ENCODE measurements at regions not wholly inside any gene's neighbourhood (a gene's known extent, or its start where the extent isn't known, plus 50 kb on each side); places are given as distances from the start of the nearest gene placed in this dataset.
"Not testable (repeated sequence)": the region's sequence is repeated elsewhere in the genome, so short reads cannot be mapped to it uniquely, and the experiment has no call there.

- no peak for DNase-seq (ENCODE audit: low read depth)
Measured at GRCh38 chr3:110687138-110687537, 384.5 kb upstream of the NECTIN3 start.

- no peak for DNase-seq (ENCODE audit: low read depth)
Measured at GRCh38 chr3:110697961-110698360, 373.7 kb upstream of the NECTIN3 start.

- DNase-seq (ENCODE audit: low read depth) = not testable (repeated sequence)
Measured at GRCh38 chr3:110704332-110704731, 367.3 kb upstream of the NECTIN3 start.

GRCh38 chr3:110708156-110708555 lies 363.5 kb upstream of the NECTIN3 start:
- DNase-seq (ENCODE audit: low read depth) = no peak

- no peak for DNase-seq (ENCODE audit: low read depth)
Measured at GRCh38 chr3:110710156-110710555, 361.5 kb upstream of the NECTIN3 start.

GRCh38 chr3:110710603-110711002 lies 361.0 kb upstream of the NECTIN3 start:
- no peak for DNase-seq (ENCODE audit: low read depth)

GRCh38 chr3:110711130-110711832 lies 360.3 kb upstream of the NECTIN3 start:
- DNase-seq (ENCODE audit: low read depth) = no peak

- DNase-seq (ENCODE audit: low read depth) = no peak
Measured at GRCh38 chr3:110711851-110712516, 359.6 kb upstream of the NECTIN3 start.

GRCh38 chr3:110727056-110727455 lies 344.6 kb upstream of the NECTIN3 start:
- DNase-seq (ENCODE audit: low read depth) = no peak

- DNase-seq (ENCODE audit: low read depth) = no peak
Measured at GRCh38 chr3:110731148-110731547, 340.5 kb upstream of the NECTIN3 start.

- no peak for DNase-seq (ENCODE audit: low read depth)
Measured at GRCh38 chr3:110732420-110732819, 339.2 kb upstream of the NECTIN3 start.

- no peak for DNase-seq (ENCODE audit: low read depth)
Measured at GRCh38 chr3:110733045-110733444, 338.6 kb upstream of the NECTIN3 start.

GRCh38 chr3:110734524-110734923 lies 337.1 kb upstream of the NECTIN3 start:
- DNase-seq (ENCODE audit: low read depth) = no peak

- no peak for DNase-seq (ENCODE audit: low read depth)
Measured at GRCh38 chr3:110736332-110736731, 335.3 kb upstream of the NECTIN3 start.

GRCh38 chr3:110738531-110738930 lies 333.1 kb upstream of the NECTIN3 start:
- no peak for DNase-seq (ENCODE audit: low read depth)

- no peak for DNase-seq (ENCODE audit: low read depth)
Measured at GRCh38 chr3:110741891-110742290, 329.7 kb upstream of the NECTIN3 start.

GRCh38 chr3:110743202-110743601 lies 328.4 kb upstream of the NECTIN3 start:
- DNase-seq (ENCODE audit: low read depth) = no peak

- DNase-seq (ENCODE audit: low read depth) = no peak
Measured at GRCh38 chr3:110743984-110744383, 327.6 kb upstream of the NECTIN3 start.

GRCh38 chr3:110744723-110745122 lies 326.9 kb upstream of the NECTIN3 start:
- no peak for DNase-seq (ENCODE audit: low read depth)

GRCh38 chr3:110749006-110749405 lies 322.6 kb upstream of the NECTIN3 start:
- no peak for DNase-seq (ENCODE audit: low read depth)

- no peak for DNase-seq (ENCODE audit: low read depth)
Measured at GRCh38 chr3:110750201-110750600, 321.4 kb upstream of the NECTIN3 start.

GRCh38 chr3:110752307-110752706 lies 319.3 kb upstream of the NECTIN3 start:
- no peak for DNase-seq (ENCODE audit: low read depth)

GRCh38 chr3:110753516-110753915 lies 318.1 kb upstream of the NECTIN3 start:
- no peak for DNase-seq (ENCODE audit: low read depth)

All from stimulated activated CD8-positive, alpha-beta memory T cell treated with anti-CD3 and anti-CD28 coated beads, Interleukin-15, amount 100 ng/mL, for 1 hour (primary cell).